Sigmoid colon (tissue), 6 donors: ENCODE measurements at regions not wholly inside any gene's neighbourhood (a gene's known extent, or its start where the extent isn't known, plus 50 kb on each side); places are given as distances from the start of the nearest gene placed in this dataset.

Experiments used
- DNase-seq: peaks from one replicate; pipeline ENCODE4 v3.0.0-alpha.2; 2019
- H3K27ac ChIP-seq, 4 donors: fragments of 200-600 bp; sonication (generic); one replicate each; pipeline ENCODE4 v1.5.1; 2016 to 2019; ENCODE audit warnings: mild to moderate bottlenecking in 1 of 4
- H3K27me3 ChIP-seq, 3 donors: fragments of 200-600 bp; sonication (generic); one replicate each; pipeline ENCODE4 v1.5.1; 2019; ENCODE audit warnings: mild to moderate bottlenecking in 1 of 3
- H3K36me3 ChIP-seq, 4 donors: fragments of 200-600 bp; sonication (generic); one replicate each; pipeline ENCODE4 v1.5.1; 2016 to 2019
- H3K4me1 ChIP-seq, 4 donors: fragments of 200-600 bp; sonication (generic); one replicate each; pipeline ENCODE4 v1.5.1; 2017 to 2019
- H3K4me3 ChIP-seq, 4 donors: fragments of 200-600 bp; sonication (generic); one replicate each; pipeline ENCODE4 v1.5.1; 2017 to 2019; ENCODE audit warnings: mild to moderate bottlenecking in 2 of 4, moderate library complexity in 1 of 4
- H3K9me3 ChIP-seq, 4 donors: fragments of 200-600 bp in 3 of 4; sonication (generic) in 3 of 4; one replicate each; pipeline versions ENCODE4 v1.5.1 to v1.6.1; 2013 to 2019
- EP300 ChIP-seq, 4 donors: sonication (generic); formaldehyde crosslinking; IDR thresholded peaks; one replicate each; pipeline ENCODE4 v1.6.1; 2017; ENCODE audit warnings: antibody characterized with exemption in 4 of 4
- POLR2A ChIP-seq, 2 donors: fragments of 450-650 bp; IDR thresholded peaks; one replicate each; pipeline ENCODE4 v1.6.1; 2016; ENCODE audit warnings: antibody characterized with exemption in 2 of 2, mild to moderate bottlenecking in 2 of 2, moderate library complexity in 2 of 2
- POLR2AphosphoS5 ChIP-seq, 4 donors: sonication (generic); formaldehyde crosslinking; IDR thresholded peaks; one replicate each; pipeline ENCODE4 v1.6.1; 2017; ENCODE audit warnings: antibody characterized with exemption in 4 of 4
- WGBS, 2 donors: extraction: QIAGEN DNeasy Blood & Tissue Kit; methylation state at CpG; one replicate each; pipeline ENCODE4 v1.1.7; 2013; 5-methylcytosine and 5-hydroxymethylcytosine counted together
- intact Hi-C: fragments of 100-400 bp; cut with DNase I; formaldehyde crosslinking; loops from one replicate; pipeline ENCODE4 v1.15.1; 2023
- TF ChIP-seq, protein P1 (sequence below), 4 experiments: fragments of 450-650 bp in 3 of 4; fragments of 200-600 bp in 1 of 4; IDR thresholded peaks; one replicate each; pipeline ENCODE4 v1.5.1; 2016 to 2019; ENCODE audit warnings: antibody characterized with exemption in 4 of 4, mild to moderate bottlenecking in 3 of 4, moderate library complexity in 2 of 4
- donor health status: healthy with polysubstance abuse.
- donor health status: healthy.

DNA sequence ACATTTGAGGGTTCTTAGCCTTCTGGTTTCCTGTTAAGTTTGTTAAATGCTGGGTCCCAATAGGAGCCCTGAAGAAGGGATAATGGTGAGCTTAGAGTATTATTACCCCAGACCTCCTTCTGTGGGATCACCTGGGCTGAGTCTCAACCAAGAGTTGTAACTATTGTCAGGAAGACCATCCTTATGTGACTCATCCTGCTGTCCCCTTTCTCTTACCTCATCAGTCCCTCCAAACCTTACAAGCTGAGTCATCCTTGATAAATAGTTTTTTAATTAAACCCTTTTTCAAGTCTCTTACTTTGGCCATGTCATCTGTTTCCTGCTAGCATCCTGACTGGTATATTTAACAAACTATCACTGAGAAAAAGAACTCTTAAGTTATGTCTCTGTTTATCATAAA lies 502.8 kb downstream of the LRRC70 start:
- TF ChIP-seq POLR2A (IDR thresholded peaks at IDR 0.05) (no peak), EP300 (IDR thresholded peaks at IDR 0.05) (no peak), POLR2AphosphoS5 (IDR thresholded peaks at IDR 0.05) (no peak)
- TF ChIP-seq, protein P1, sequence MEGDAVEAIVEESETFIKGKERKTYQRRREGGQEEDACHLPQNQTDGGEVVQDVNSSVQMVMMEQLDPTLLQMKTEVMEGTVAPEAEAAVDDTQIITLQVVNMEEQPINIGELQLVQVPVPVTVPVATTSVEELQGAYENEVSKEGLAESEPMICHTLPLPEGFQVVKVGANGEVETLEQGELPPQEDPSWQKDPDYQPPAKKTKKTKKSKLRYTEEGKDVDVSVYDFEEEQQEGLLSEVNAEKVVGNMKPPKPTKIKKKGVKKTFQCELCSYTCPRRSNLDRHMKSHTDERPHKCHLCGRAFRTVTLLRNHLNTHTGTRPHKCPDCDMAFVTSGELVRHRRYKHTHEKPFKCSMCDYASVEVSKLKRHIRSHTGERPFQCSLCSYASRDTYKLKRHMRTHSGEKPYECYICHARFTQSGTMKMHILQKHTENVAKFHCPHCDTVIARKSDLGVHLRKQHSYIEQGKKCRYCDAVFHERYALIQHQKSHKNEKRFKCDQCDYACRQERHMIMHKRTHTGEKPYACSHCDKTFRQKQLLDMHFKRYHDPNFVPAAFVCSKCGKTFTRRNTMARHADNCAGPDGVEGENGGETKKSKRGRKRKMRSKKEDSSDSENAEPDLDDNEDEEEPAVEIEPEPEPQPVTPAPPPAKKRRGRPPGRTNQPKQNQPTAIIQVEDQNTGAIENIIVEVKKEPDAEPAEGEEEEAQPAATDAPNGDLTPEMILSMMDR (IDR thresholded peaks at IDR 0.05), result no peak
- intact Hi-C loops, result no loop called here
- DNase-seq, result no peak
- H3K36me3 ChIP-seq, result no peaks in the 10 kb centered on the region
- H3K9me3 ChIP-seq, result peaks cover 0 to 4% (median 0%) of the 10 kb centered on the region in 4 donors
- H3K27me3 ChIP-seq, result no peaks in the 10 kb centered on the region
- H3K27ac ChIP-seq, result no peak overlapping the region
- H3K4me1 ChIP-seq, result no peaks in the 10 kb centered on the region
- H3K4me3 ChIP-seq, result no peak overlapping the region

GRCh38 chr5:63070001-63070400 lies 491.4 kb downstream of the LRRC70 start:
- DNase-seq, result no peak
- Histone ChIP-seq H3K27ac (no peak overlapping the region), H3K27me3 (no peaks in the 10 kb centered on the region), H3K9me3 (no peaks in the 10 kb centered on the region), H3K4me1 (no peaks in the 10 kb centered on the region), H3K36me3 (no peaks in the 10 kb centered on the region), H3K4me3 (no peak overlapping the region)
- no peak for TF ChIP-seq EP300 (IDR thresholded peaks at IDR 0.05)
- TF ChIP-seq, protein P1 (IDR thresholded peaks at IDR 0.05), result no peak
- TF ChIP-seq POLR2AphosphoS5 (IDR thresholded peaks at IDR 0.05), result no peak
- no peak for TF ChIP-seq POLR2A (IDR thresholded peaks at IDR 0.05)
- intact Hi-C loops, result no loop called here
- 69 to 72% methylated on average over 3 of the region's 3 CpGs for WGBS, 2 donors

DNA sequence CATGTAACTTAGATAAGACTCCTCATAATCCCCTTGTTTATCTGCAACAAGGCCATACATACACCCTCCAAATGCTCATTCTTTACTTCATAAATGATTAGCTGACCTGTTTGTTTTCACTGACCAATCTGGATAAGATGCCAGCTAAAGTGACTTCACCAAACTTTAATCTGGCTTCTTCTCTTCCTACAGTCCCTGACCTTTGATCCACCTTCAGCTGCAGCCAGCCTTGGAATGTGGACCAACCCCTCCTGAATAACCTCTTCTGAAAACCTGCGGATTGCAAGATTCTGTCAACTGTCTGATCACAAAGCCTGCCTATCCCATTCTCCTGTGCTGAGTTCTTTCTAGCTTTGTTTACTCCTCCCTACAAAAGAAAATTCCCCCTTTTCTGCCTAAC lies 476.8 kb downstream of the LRRC70 start:
- H3K9me3 ChIP-seq, result no peaks in the 10 kb centered on the region

DNA sequence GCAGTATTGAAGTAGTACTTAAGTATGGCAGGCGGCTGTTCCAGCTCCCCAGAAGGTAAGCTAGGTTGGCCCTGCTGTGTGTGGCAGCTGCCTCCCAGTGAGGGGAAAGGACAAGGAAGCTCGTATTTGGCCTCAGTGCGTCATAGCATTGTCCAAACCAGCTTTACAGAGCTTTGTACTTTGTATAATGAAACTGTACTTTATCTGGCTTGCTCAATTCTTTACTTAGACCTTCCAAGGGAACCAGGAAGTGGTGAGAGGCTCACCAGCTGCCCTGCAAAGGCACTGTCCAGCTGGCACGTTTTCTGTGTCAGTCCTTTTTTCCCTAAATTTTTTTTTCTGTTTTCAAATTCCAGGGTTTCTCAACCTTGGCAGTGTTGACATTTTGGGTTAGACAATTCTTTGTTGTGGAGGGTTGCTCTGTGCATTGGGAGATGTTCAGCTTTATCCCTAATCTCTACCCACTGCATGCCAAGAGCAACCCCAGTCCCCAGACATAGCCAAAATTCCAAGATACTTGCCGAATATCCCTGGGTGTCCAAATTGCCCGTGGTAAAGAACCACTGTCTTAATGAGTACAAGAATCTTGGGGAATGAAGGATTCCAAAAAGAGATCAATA lies 474.5 kb downstream of the LRRC70 start:
- Histone ChIP-seq H3K4me3 (no peak overlapping the region), H3K27ac (no peak overlapping the region), H3K36me3 (no peaks in the 10 kb centered on the region), H3K4me1 (no peaks in the 10 kb centered on the region), H3K9me3 (no peaks in the 10 kb centered on the region), H3K27me3 (no peaks in the 10 kb centered on the region)
- TF ChIP-seq POLR2A (IDR thresholded peaks at IDR 0.05), result no peak
- TF ChIP-seq, protein P1 (IDR thresholded peaks at IDR 0.05), result no peak
- TF ChIP-seq EP300 (IDR thresholded peaks at IDR 0.05), result no peak
- no peak for TF ChIP-seq POLR2AphosphoS5 (IDR thresholded peaks at IDR 0.05)
- no peak for DNase-seq
- 67 to 72% methylated on average over 6 of the region's 6 CpGs for WGBS, 2 donors
- intact Hi-C loops, result no loop called here

More for the DNA sequence above, 476.8 kb downstream of the LRRC70 start:
- no peak overlapping the region for H3K27ac ChIP-seq
- no peak overlapping the region for H3K4me3 ChIP-seq
- DNase-seq, result no peak
- H3K36me3 ChIP-seq, result no peaks in the 10 kb centered on the region
- H3K4me1 ChIP-seq, result no peaks in the 10 kb centered on the region
- 29 to 58% methylated on average over 1 of the region's 1 CpG for WGBS, 2 donors
- TF ChIP-seq EP300 (IDR thresholded peaks at IDR 0.05), result no peak
- TF ChIP-seq, protein P1 (IDR thresholded peaks at IDR 0.05), result no peak
- TF ChIP-seq POLR2AphosphoS5 (IDR thresholded peaks at IDR 0.05), result no peak
- TF ChIP-seq POLR2A (IDR thresholded peaks at IDR 0.05), result no peak
- intact Hi-C loops, result no loop called here
- H3K27me3 ChIP-seq, result no peaks in the 10 kb centered on the region

- intact Hi-C loops, result no loop called here
- no peak overlapping the region for H3K4me3 ChIP-seq
- WGBS, 2 donors, result 61 to 69% methylated on average over 2 of the region's 2 CpGs
- DNase-seq, result no peak
- H3K27ac ChIP-seq, result no peak overlapping the region
- H3K4me1 ChIP-seq, result no peaks in the 10 kb centered on the region
- no peaks in the 10 kb centered on the region for H3K36me3 ChIP-seq
- H3K9me3 ChIP-seq, result no peaks in the 10 kb centered on the region
- TF ChIP-seq POLR2AphosphoS5 (IDR thresholded peaks at IDR 0.05) (no peak), EP300 (IDR thresholded peaks at IDR 0.05) (no peak)
- TF ChIP-seq, protein P1 (IDR thresholded peaks at IDR 0.05), result no peak
- H3K27me3 ChIP-seq, result no peaks in the 10 kb centered on the region
These were observed 472.3 kb downstream of the LRRC70 start for GRCh38 chr5:63050916-63051315.
